Left lung (tissue), 4 donors: ENCODE measurements at regions not wholly inside any gene's neighbourhood (a gene's known extent, or its start where the extent isn't known, plus 50 kb on each side); places are given as distances from the start of the nearest gene placed in this dataset.

ENCODE experiments used
- ATAC-seq: fragments of 200-7000 bp; cut with Tn5 transposase; one replicate; pipeline ENCODE4 v1.9.1; 2020; ENCODE audit warnings: moderate library complexity
- DNase-seq, 4 donors: peaks; one replicate each; pipeline ENCODE4 v3.0.0-alpha.2; 2013 to 2020
- H3K27ac ChIP-seq, 2 donors: fragments of 200-600 bp; sonication (generic) in 1 of 2; one replicate each; pipeline versions ENCODE4 v1.5.0 to v1.8.0; 2020 to 2021
- H3K27me3 ChIP-seq, 2 donors: fragments of 200-600 bp; sonication (generic) in 1 of 2; one replicate each; pipeline versions ENCODE4 v1.5.0 to v1.8.0; 2020 to 2021
- H3K36me3 ChIP-seq, 2 donors: fragments of 200-600 bp; sonication (generic) in 1 of 2; one replicate each; pipeline versions ENCODE4 v1.5.0 to v1.8.0; 2020 to 2021
- H3K4me1 ChIP-seq, 2 donors: fragments of 200-600 bp; one replicate each; pipeline ENCODE4 v1.8.0; 2021
- H3K4me3 ChIP-seq, 2 donors: fragments of 200-600 bp; sonication (generic) in 1 of 2; one replicate each; pipeline versions ENCODE4 v1.5.0 to v1.8.0; 2020 to 2021; ENCODE audit warnings: mild to moderate bottlenecking in 1 of 2
- H3K9me3 ChIP-seq, 2 donors: fragments of 200-600 bp; sonication (generic) in 1 of 2; one replicate each; pipeline versions ENCODE4 v1.5.0 to v1.8.0; 2020 to 2021
- CTCF ChIP-seq, 2 donors: fragments of 200-600 bp; sonication (generic) in 1 of 2; IDR thresholded peaks; one replicate each; pipeline versions ENCODE4 v1.5.0 to v1.8.0; 2021; ENCODE audit warnings: antibody characterized with exemption in 2 of 2
- intact Hi-C, 2 donors: fragments of 100-400 bp; cut with DNase I; formaldehyde crosslinking; loops; one replicate each; pipeline versions ENCODE4 v1.11.2 to v1.14.2; 2022
- donor health status: DM: no; HTN: yes; CAD: no.
- donor health status: DM: no; HTN: no; CAD: no.

- no peaks in the 10 kb centered on the region for H3K36me3 ChIP-seq
Measured at GRCh38 chr2:4018535-4018934, 315.2 kb downstream of the DCDC2C start.

GRCh38 chr2:4020153-4020552, 316.8 kb downstream of the DCDC2C start:
- TF ChIP-seq CTCF (IDR thresholded peaks at IDR 0.05), result no peak
- intact Hi-C loops, result no loop called here
- no peaks in the 10 kb centered on the region for H3K27me3 ChIP-seq
- DNase-seq, result no peak
- no peak overlapping the region for H3K27ac ChIP-seq
- H3K4me3 ChIP-seq, result no peak overlapping the region
- peak; percentile 24 for ATAC-seq
- no peaks in the 10 kb centered on the region for H3K4me1 ChIP-seq
- no peaks in the 10 kb centered on the region for H3K36me3 ChIP-seq
- H3K9me3 ChIP-seq, result peaks cover 0 to 19% of the 10 kb centered on the region in 2 donors

More at GRCh38 chr2:4018535-4018934, 315.2 kb downstream of the DCDC2C start:
- intact Hi-C loops, result no loop called here
- Histone ChIP-seq H3K27me3 (no peaks in the 10 kb centered on the region), H3K4me3 (no peak overlapping the region), H3K27ac (no peak overlapping the region), H3K9me3 (peaks cover 0 to 19% of the 10 kb centered on the region in 2 donors), H3K4me1 (no peaks in the 10 kb centered on the region)
- no peak for DNase-seq
- ATAC-seq, result no peak
- no peak for TF ChIP-seq CTCF (IDR thresholded peaks at IDR 0.05)

GRCh38 chr2:4020649-4021048, 317.3 kb downstream of the DCDC2C start:
- intact Hi-C loops, result no loop called here
- no peaks in the 10 kb centered on the region for H3K27me3 ChIP-seq
- TF ChIP-seq CTCF (IDR thresholded peaks at IDR 0.05), result no peak
- H3K9me3 ChIP-seq, result peaks cover 0 to 19% of the 10 kb centered on the region in 2 donors
- ATAC-seq, result no peak
- no peak overlapping the region for H3K27ac ChIP-seq
- H3K36me3 ChIP-seq, result no peaks in the 10 kb centered on the region
- no peak overlapping the region for H3K4me3 ChIP-seq
- DNase-seq, result no peak
- H3K4me1 ChIP-seq, result no peaks in the 10 kb centered on the region

GRCh38 chr2:4024605-4025004, 321.2 kb downstream of the DCDC2C start:
- H3K27me3 ChIP-seq, result no peaks in the 10 kb centered on the region
- H3K4me1 ChIP-seq, result no peaks in the 10 kb centered on the region
- no peak overlapping the region for H3K4me3 ChIP-seq
- ATAC-seq (no peak), DNase-seq (no peak)
- no peaks in the 10 kb centered on the region for H3K36me3 ChIP-seq
- no peaks in the 10 kb centered on the region for H3K9me3 ChIP-seq
- TF ChIP-seq CTCF (IDR thresholded peaks at IDR 0.05), result no peak
- intact Hi-C loops, result no loop called here
- no peak overlapping the region for H3K27ac ChIP-seq

GRCh38 chr2:4029081-4029480, 325.7 kb downstream of the DCDC2C start:
- ATAC-seq (no peak), DNase-seq (no peak)
- no peak overlapping the region for H3K4me3 ChIP-seq
- no peaks in the 10 kb centered on the region for H3K4me1 ChIP-seq
- no peaks in the 10 kb centered on the region for H3K36me3 ChIP-seq
- intact Hi-C loops, result no loop called here
- H3K27ac ChIP-seq, result no peak overlapping the region
- no peaks in the 10 kb centered on the region for H3K9me3 ChIP-seq
- TF ChIP-seq CTCF (IDR thresholded peaks at IDR 0.05), result no peak
- no peaks in the 10 kb centered on the region for H3K27me3 ChIP-seq
